G401.6 (cell line): ENCODE measurements at regions not wholly inside any gene's neighbourhood (a gene's known extent, or its start where the extent isn't known, plus 50 kb on each side); places are given as distances from the start of the nearest gene placed in this dataset.
"Not testable (repeated sequence)": the region's sequence is repeated elsewhere in the genome, so short reads cannot be mapped to it uniquely, and the experiment has no call there.

ENCODE experiments used
- FAIRE-seq: peaks from 2 replicates; lab custom pipeline; 2012; peaks lifted over from hg19 to GRCh38; lab: Jason Lieb, UNC

GRCh38 chr7:29703830-29704229 is 102.5 kb upstream of the WIPF3 start:
- not testable (repeated sequence) for FAIRE-seq

GRCh38 chr7:29709002-29709401 is 97.3 kb upstream of the WIPF3 start:
- FAIRE-seq = not testable (repeated sequence)

- FAIRE-seq = not testable (repeated sequence)
Observed at GRCh38 chr7:29723127-29723526, 83.2 kb upstream of the WIPF3 start.

- FAIRE-seq = no peak
Observed at GRCh38 chr7:29723599-29723998, 82.7 kb upstream of the WIPF3 start.

GRCh38 chr7:29729534-29730165 is 76.7 kb upstream of the WIPF3 start:
- FAIRE-seq = not testable (repeated sequence)

- no peak for FAIRE-seq
Observed at GRCh38 chr7:29734246-29734731, 72.0 kb upstream of the WIPF3 start.

GRCh38 chr7:29747645-29748245 is 58.6 kb upstream of the WIPF3 start:
- FAIRE-seq = not testable (repeated sequence)

GRCh38 chr7:29748286-29749099 is 57.8 kb upstream of the WIPF3 start:
- peak; percentile 99 for FAIRE-seq

GRCh38 chr7:29749701-29750321 is 56.5 kb upstream of the WIPF3 start:
- no peak for FAIRE-seq

- not testable (repeated sequence) for FAIRE-seq
Observed at GRCh38 chr7:29750373-29750940, 55.9 kb upstream of the WIPF3 start.

GRCh38 chr7:29751012-29751411 is 55.3 kb upstream of the WIPF3 start:
- not testable (repeated sequence) for FAIRE-seq

- no peak for FAIRE-seq
Observed at GRCh38 chr7:29754874-29755490, 51.3 kb upstream of the WIPF3 start.
